Endothelial cell of umbilical vein (primary cell): ENCODE measurements at regions not wholly inside any gene's neighbourhood (a gene's known extent, or its start where the extent isn't known, plus 50 kb on each side); places are given as distances from the start of the nearest gene placed in this dataset.

Experiments used
- BruUV-seq: library from RNA; stranded (reverse); fragments of 400-500 nt; replicated peaks from 2 replicates; lab custom pipeline; 2021; lab: Mats Ljungman, UMichigan
- CTCF ChIA-PET: fragments of 300-600, 350-600 bp; sonication (Branson Sonifier 250); formaldehyde crosslinking; loops from one replicate; lab custom pipeline; 2021; ENCODE audit warnings: antibody characterized with exemption, inconsistent platforms; lab: Charles Lee
- POLR2A ChIA-PET: fragments of 300-600, 350-600 bp; sonication (Branson Sonifier 250); formaldehyde crosslinking; loops from one replicate; lab custom pipeline; 2021; ENCODE audit warnings: antibody characterized with exemption, inconsistent platforms; lab: Charles Lee
- DNase-seq: peaks from one replicate; pipeline ENCODE4 v3.0.0-alpha.2; 2011; ENCODE audit warnings: low read depth, low spot score
- FAIRE-seq: peaks from 2 replicates; lab custom pipeline; 2011; peaks lifted over from hg19 to GRCh38; lab: Jason Lieb, UNC
- H2AFZ ChIP-seq: 2 replicates; pipeline ENCODE4 v1.6.0; 2012; ENCODE audit warnings: low read depth, low read length, control low read depth, inconsistent platforms
- H3K27ac ChIP-seq: 2 replicates; pipeline ENCODE4 v1.5.1; 2011; ENCODE audit warnings: low read depth, mild to moderate bottlenecking, control low read depth, low read length, moderate library complexity; ENCODE audit not compliant: insufficient read depth
- H3K27me3 ChIP-seq, 2 experiments: 2 replicates each; pipeline versions ENCODE4 v1.6.0 to v1.6.1; 2011; ENCODE audit warnings: low read length in 2 of 2, mixed read lengths in 1 of 2; ENCODE audit not compliant: control insufficient read depth in 2 of 2, insufficient read depth in 2 of 2
- H3K36me3 ChIP-seq, 2 experiments: 2 replicates in 1 of 2; 3 replicates in 1 of 2; pipeline ENCODE4 v1.5.1; 2011; ENCODE audit warnings: low read length in 2 of 2, mild to moderate bottlenecking in 1 of 2, moderate library complexity in 1 of 2; ENCODE audit not compliant: control insufficient read depth in 2 of 2, insufficient read depth in 2 of 2; ENCODE audit errors: extremely low read depth in 1 of 2
- H3K4me1 ChIP-seq: 3 replicates; pipeline ENCODE4 v1.5.1; 2011; ENCODE audit warnings: mild to moderate bottlenecking, low read length; ENCODE audit not compliant: control insufficient read depth, insufficient read depth; ENCODE audit errors: extremely low read depth
- H3K4me2 ChIP-seq: 2 replicates; pipeline ENCODE4 v1.6.1; 2011; ENCODE audit warnings: low read length, control low read depth, mixed read lengths; ENCODE audit not compliant: insufficient read depth
- H3K4me3 ChIP-seq, 3 experiments: fragments of 200-600 bp in 1 of 3; sonication (generic), shearing (Covaris generic) in 1 of 3; replicated peaks in 1 of 3; 2 replicates each; pipeline ENCODE4 v1.5.1; 2011 to 2016; ENCODE audit warnings: control low read depth in 3 of 3, low read length in 3 of 3, mild to moderate bottlenecking in 2 of 3, inconsistent platforms in 1 of 3, low read depth in 1 of 3, moderate library complexity in 1 of 3; ENCODE audit not compliant: insufficient read depth in 1 of 3
- H3K79me2 ChIP-seq: 2 replicates; pipeline ENCODE4 v1.6.0; 2012; ENCODE audit warnings: low read length, inconsistent platforms; ENCODE audit not compliant: control insufficient read depth, insufficient read depth
- H3K9ac ChIP-seq: replicated peaks from 2 replicates; pipeline ENCODE3; 2011; ENCODE audit warnings: low read length, control low read depth; ENCODE audit not compliant: insufficient read depth; ENCODE audit errors: extremely low read depth
- H3K9me1 ChIP-seq: replicated peaks from 3 replicates; pipeline ENCODE4 v1.6.0; 2011; ENCODE audit warnings: mild to moderate bottlenecking, low read length; ENCODE audit not compliant: control insufficient read depth, insufficient read depth; ENCODE audit errors: extremely low read depth
- H3K9me3 ChIP-seq: replicated peaks from 2 replicates; pipeline ENCODE4 v1.5.1; 2012; ENCODE audit warnings: low read length, inconsistent platforms; ENCODE audit not compliant: control insufficient read depth, insufficient read depth
- H4K20me1 ChIP-seq: replicated peaks from 2 replicates; pipeline ENCODE3; 2011; ENCODE audit warnings: mild to moderate bottlenecking, low read length; ENCODE audit not compliant: control insufficient read depth, insufficient read depth; ENCODE audit errors: extremely low read depth
- CTCF ChIP-seq, 2 donors: IDR thresholded peaks; 1 replicate in 1 of 2; 2 replicates in 1 of 2; pipeline ENCODE4 v1.5.1; 2011; ENCODE audit warnings: low read length in 2 of 2, mild to moderate bottlenecking in 2 of 2, moderate library complexity in 2 of 2, control low read depth in 1 of 2, inconsistent platforms in 1 of 2, low read depth in 1 of 2; ENCODE audit not compliant: insufficient read depth in 1 of 2; ENCODE audit errors: extremely low read depth in 1 of 2
- EZH2 ChIP-seq: IDR thresholded peaks from 2 replicates; pipeline ENCODE4 v1.6.1; 2012; ENCODE audit warnings: borderline replicate concordance, low read depth, mild to moderate bottlenecking, moderate library complexity, low read length, inconsistent platforms; ENCODE audit not compliant: severe bottlenecking
- FOS ChIP-seq: IDR thresholded peaks from 2 replicates; pipeline ENCODE4 v1.6.1; 2011; ENCODE audit warnings: mild to moderate bottlenecking, low read length, moderate library complexity, borderline replicate concordance; ENCODE audit not compliant: insufficient read depth
- GATA2 ChIP-seq: IDR thresholded peaks from 2 replicates; pipeline ENCODE4 v1.7.0; 2011; ENCODE audit warnings: low read depth, mild to moderate bottlenecking, moderate library complexity, mixed read lengths, low read length; ENCODE audit not compliant: insufficient read length, insufficient read depth
- JUN ChIP-seq: IDR thresholded peaks from 2 replicates; pipeline ENCODE4 v1.6.1; 2011; ENCODE audit warnings: borderline replicate concordance, low read depth; ENCODE audit not compliant: insufficient read length, insufficient read depth
- MAX ChIP-seq: IDR thresholded peaks from 2 replicates; pipeline ENCODE4 v1.6.1; 2011; ENCODE audit not compliant: insufficient read depth, insufficient read length
- MYC ChIP-seq: IDR thresholded peaks from one replicate; pipeline ENCODE4 v1.6.1; 2011; ENCODE audit warnings: mild to moderate bottlenecking, low read depth, low read length
- POLR2A ChIP-seq: IDR thresholded peaks from 2 replicates; pipeline ENCODE4 v1.6.1; 2012; ENCODE audit warnings: low read depth, mild to moderate bottlenecking, control low read depth, low read length
- POLR2AphosphoS5 ChIP-seq: IDR thresholded peaks from 2 replicates; pipeline ENCODE4 v1.6.1; 2012; ENCODE audit warnings: low read depth, mild to moderate bottlenecking, control low read depth, low read length, moderate library complexity; ENCODE audit not compliant: insufficient read depth
- dilution Hi-C: fragments of 300-500 bp; cut with MboI; formaldehyde crosslinking; loops from one replicate; pipeline ENCODE4 v1.15.0; 2019; ENCODE audit warnings: low sequenced_read_pairs; ENCODE audit not compliant: extremely low pct_ligation_motif_present
- intact Hi-C: fragments of 100-400 bp; cut with micrococcal nuclease; formaldehyde crosslinking; loops from one replicate; pipeline ENCODE4 v1.10.0; 2022

GRCh38 chr3:145628211-145628610 is 532.8 kb downstream of the PLOD2 start:
- H3K4me2 ChIP-seq: no peak overlapping the region

More at GRCh38 chr3:145628211-145628610, 532.8 kb downstream of the PLOD2 start:
- ChIA-PET CTCF (interaction anchor here (1.0 to 1.3 kb wide), 5 partner anchors 8 to 149 kb away, joined by 3 to 4 read pairs (median 3); no protein-coding TSS in a partner anchor), POLR2A (no interaction called here)
- H3K4me3 ChIP-seq: no peak overlapping the region
- dilution Hi-C loops: no loop called here
- no peak for DNase-seq
- no peak for TF ChIP-seq CTCF (IDR thresholded peaks at IDR 0.05; ENCODE audit: extremely low read depth in 1 of 2, insufficient read depth in 1 of 2, low read depth in 1 of 2, low read length in 2 of 2)
- no peak for TF ChIP-seq JUN
- TF ChIP-seq POLR2A: no peak
- TF ChIP-seq MYC: no peak
- TF ChIP-seq POLR2AphosphoS5: no peak
- no peak for TF ChIP-seq GATA2
- TF ChIP-seq EZH2: no peak
- no peak for TF ChIP-seq MAX
- no peak for TF ChIP-seq FOS
- H3K27me3 ChIP-seq: no peaks in the 10 kb centered on the region
- H3K9me3 ChIP-seq: no peaks in the 10 kb centered on the region
- H3K36me3 ChIP-seq: no peaks in the 10 kb centered on the region
- intact Hi-C loops: no loop called here
- no peaks in the 10 kb centered on the region for H3K79me2 ChIP-seq
- H3K9ac ChIP-seq: no peak overlapping the region
- H2AFZ ChIP-seq: no peak overlapping the region
- no peaks in the 10 kb centered on the region for H3K9me1 ChIP-seq
- H3K27ac ChIP-seq: no peak overlapping the region
- H4K20me1 ChIP-seq: no peaks in the 10 kb centered on the region
- no TSS peak for BruUV-seq
- no peak for FAIRE-seq
- no peaks in the 10 kb centered on the region for H3K4me1 ChIP-seq
